SW480 (cell line): ENCODE measurements at regions not wholly inside any gene's neighbourhood (a gene's known extent, or its start where the extent isn't known, plus 50 kb on each side); places are given as distances from the start of the nearest gene placed in this dataset.
A peak's percentile ranks its signal among the peaks of the same experiment; 100 is the strongest.

Experiments
- DNase-seq: peaks from one replicate; pipeline ENCODE4 v3.0.0-alpha.2; 2016; ENCODE audit warnings: low spot score

GRCh38 chr12:20199780-20200179 lies 168.6 kb upstream of the PDE3A start:
- no peak for DNase-seq

GRCh38 chr12:20201733-20202132 lies 166.6 kb upstream of the PDE3A start:
- no peak for DNase-seq

GRCh38 chr12:20205854-20206253 lies 162.5 kb upstream of the PDE3A start:
- DNase-seq, result no peak

- no peak for DNase-seq
Measured at GRCh38 chr12:20206410-20206809, 161.9 kb upstream of the PDE3A start.

GRCh38 chr12:20210621-20211215 lies 157.6 kb upstream of the PDE3A start:
- DNase-seq, result no peak

- no peak for DNase-seq
Measured at GRCh38 chr12:20211541-20211940, 156.8 kb upstream of the PDE3A start.

GRCh38 chr12:20211981-20212421 lies 156.3 kb upstream of the PDE3A start:
- DNase-seq, result no peak

GRCh38 chr12:20212658-20213555 lies 155.4 kb upstream of the PDE3A start:
- DNase-seq, result peak; percentile 52

GRCh38 chr12:20213723-20214625 lies 154.4 kb upstream of the PDE3A start:
- DNase-seq, result no peak

GRCh38 chr12:20220339-20220738 lies 148.0 kb upstream of the PDE3A start:
- DNase-seq, result peak; percentile 43

GRCh38 chr12:20232931-20233675 lies 135.2 kb upstream of the PDE3A start:
- no peak for DNase-seq

- DNase-seq, result no peak
Measured at GRCh38 chr12:20234474-20234873, 133.9 kb upstream of the PDE3A start.

GRCh38 chr12:20237091-20237490 lies 131.2 kb upstream of the PDE3A start:
- DNase-seq, result no peak

- no peak for DNase-seq
Measured at GRCh38 chr12:20245491-20245890, 122.8 kb upstream of the PDE3A start.

GRCh38 chr12:20248646-20249045 lies 119.7 kb upstream of the PDE3A start:
- no peak for DNase-seq

GRCh38 chr12:20250761-20251160 lies 117.6 kb upstream of the PDE3A start:
- DNase-seq, result no peak

- DNase-seq, result no peak
Measured at GRCh38 chr12:20257311-20257710, 111.0 kb upstream of the PDE3A start.

- DNase-seq, result no peak
Measured at GRCh38 chr12:20259786-20260185, 108.6 kb upstream of the PDE3A start.

GRCh38 chr12:20260851-20261250 lies 107.5 kb upstream of the PDE3A start:
- no peak for DNase-seq

- no peak for DNase-seq
Measured at GRCh38 chr12:20262119-20262518, 106.2 kb upstream of the PDE3A start.

GRCh38 chr12:20264026-20264425 lies 104.3 kb upstream of the PDE3A start:
- DNase-seq, result no peak
